Peyer's patch (tissue), 4 donors: ENCODE measurements at regions not wholly inside any gene's neighbourhood (a gene's known extent, or its start where the extent isn't known, plus 50 kb on each side); places are given as distances from the start of the nearest gene placed in this dataset.
"Not testable (repeated sequence)": the region's sequence is repeated elsewhere in the genome, so short reads cannot be mapped to it uniquely, and the experiment has no call there.

Source experiments
- CTCF ChIP-seq, 6 experiments: fragments of 450-650 bp in 4 of 6; fragments of 200-600 bp in 2 of 6; sonication (generic) in 1 of 6; IDR thresholded peaks; one replicate each; pipeline ENCODE4 v1.5.1; 2017 to 2019; ENCODE audit warnings: antibody characterized with exemption in 6 of 6, mild to moderate bottlenecking in 3 of 6, moderate library complexity in 1 of 6
- POLR2A ChIP-seq, 2 donors: fragments of 450-650 bp; IDR thresholded peaks; one replicate each; pipeline ENCODE4 v1.5.1; 2017; ENCODE audit warnings: antibody characterized with exemption in 2 of 2, mild to moderate bottlenecking in 2 of 2, moderate library complexity in 2 of 2

DNA sequence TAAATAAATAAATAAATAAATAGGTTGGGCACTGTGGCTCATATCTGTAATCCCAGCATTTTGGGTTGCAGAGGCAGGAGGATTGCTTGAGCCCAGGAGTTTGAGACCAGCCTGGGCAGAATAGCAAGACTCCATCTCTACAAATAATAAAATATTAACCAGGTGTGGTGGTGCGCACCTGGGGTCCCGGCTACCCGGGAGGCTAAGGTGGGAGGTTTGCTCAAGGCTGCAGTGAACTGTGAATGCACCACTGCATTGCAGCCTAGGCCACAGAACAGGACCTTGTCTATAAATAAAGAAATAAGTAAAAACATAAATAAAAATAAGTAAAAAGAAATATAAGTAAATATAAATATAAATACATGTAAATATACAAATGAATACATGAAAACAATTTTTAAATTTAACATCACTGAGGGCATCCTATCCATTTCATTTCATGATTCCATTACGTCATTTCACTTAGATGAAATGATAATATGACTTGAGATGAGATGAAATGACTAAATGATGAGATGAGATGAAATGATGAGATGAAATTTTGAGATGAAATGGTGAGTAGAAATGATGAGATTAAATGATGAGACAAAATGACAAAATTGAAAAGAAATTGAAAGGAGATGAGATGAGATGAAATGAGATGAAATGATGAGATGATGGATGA lies 233.4 kb downstream of the GOLGA6L6 start:
- not testable (repeated sequence) for TF ChIP-seq POLR2A, CTCF (IDR thresholded peaks at IDR 0.05)
